IMR-90 (cell line): ENCODE measurements at regions not wholly inside any gene's neighbourhood (a gene's known extent, or its start where the extent isn't known, plus 50 kb on each side); places are given as distances from the start of the nearest gene placed in this dataset.

Experiments used
- ATAC-seq: fragments of 200-7000 bp; cut with Tn5 transposase; 2 replicates; pipeline ENCODE4 v1.9.1; 2020; ENCODE audit warnings: low read depth, mild to moderate bottlenecking, moderate library complexity
- BruUV-seq: library from RNA; stranded (reverse); fragments of 400-500 nt; replicated peaks from 2 replicates; lab custom pipeline; 2021; lab: Mats Ljungman, UMichigan
- CTCF ChIA-PET: fragments of 300-600 bp; formaldehyde crosslinking; extraction: SDS; loops from one replicate; lab custom pipeline; 2021; ENCODE audit warnings: antibody characterized with exemption; lab: Yijun Ruan, JAX
- POLR2A ChIA-PET: fragments of 300-600 bp; sonication (Branson Sonifier 250); formaldehyde crosslinking; loops from one replicate; lab custom pipeline; 2022; ENCODE audit warnings: antibody characterized with exemption; ENCODE audit not compliant: unreplicated experiment; lab: Charles Lee
- DNase-seq: peaks from one replicate; pipeline ENCODE4 v3.0.0; 2013
- H2AFZ ChIP-seq: replicated peaks from 2 replicates; pipeline ENCODE3; 2013; ENCODE audit warnings: low read length, mild to moderate bottlenecking; ENCODE audit not compliant: poor library complexity
- H2AK5ac ChIP-seq: 2 replicates; pipeline ENCODE4 v1.6.1; 2013; ENCODE audit warnings: low read depth, low read length, inconsistent platforms
- H2AK9ac ChIP-seq: replicated peaks from 2 replicates; pipeline ENCODE3; 2013; ENCODE audit warnings: mild to moderate bottlenecking, low read depth, low read length, moderate library complexity; ENCODE audit not compliant: poor library complexity
- H2BK120ac ChIP-seq: 2 replicates; pipeline ENCODE4 v1.6.1; 2013; ENCODE audit warnings: low read depth, low read length, inconsistent platforms
- H2BK15ac ChIP-seq: 3 replicates; pipeline ENCODE4 v1.6.1; 2013; ENCODE audit warnings: low read depth, low read length, inconsistent platforms
- H2BK20ac ChIP-seq: 2 replicates; pipeline ENCODE4 v1.6.1; 2013; ENCODE audit warnings: low read depth, mild to moderate bottlenecking, inconsistent platforms, low read length, moderate library complexity
- H2BK5ac ChIP-seq: 2 replicates; pipeline ENCODE4 v1.6.1; 2013; ENCODE audit warnings: mild to moderate bottlenecking, low read depth, low read length, inconsistent platforms; ENCODE audit not compliant: poor library complexity, severe bottlenecking
- H3K14ac ChIP-seq: replicated peaks from 2 replicates; pipeline ENCODE4 v1.6.1; 2013; ENCODE audit warnings: low read depth, low read length, inconsistent platforms
- H3K18ac ChIP-seq: 2 replicates; pipeline ENCODE4 v1.6.1; 2013; ENCODE audit warnings: low read depth, low read length, control low read depth
- H3K23ac ChIP-seq: 2 replicates; pipeline ENCODE4 v1.6.1; 2013; ENCODE audit warnings: low read depth, low read length, inconsistent platforms
- H3K27ac ChIP-seq: 2 replicates; pipeline ENCODE4 v1.5.1; 2013; ENCODE audit warnings: mild to moderate bottlenecking, control low read depth, low read length; ENCODE audit not compliant: insufficient read depth
- H3K27me3 ChIP-seq: 2 replicates; pipeline ENCODE4 v1.6.1; 2013; ENCODE audit warnings: low read length; ENCODE audit not compliant: control insufficient read depth, insufficient read depth
- H3K36me3 ChIP-seq: 2 replicates; pipeline ENCODE4 v1.6.1; 2013; ENCODE audit warnings: low read length, mixed read lengths; ENCODE audit not compliant: control insufficient read depth, insufficient read depth
- H3K4ac ChIP-seq: 2 replicates; pipeline ENCODE4 v1.6.1; 2013; ENCODE audit warnings: low read depth, low read length, inconsistent platforms
- H3K4me1 ChIP-seq: 2 replicates; pipeline ENCODE4 v1.6.1; 2013; ENCODE audit warnings: low read length, mixed read lengths; ENCODE audit not compliant: control insufficient read depth, insufficient read depth
- H3K4me2 ChIP-seq: 2 replicates; pipeline ENCODE4 v1.6.1; 2013; ENCODE audit warnings: low read depth, mild to moderate bottlenecking, control low read depth, low read length, moderate library complexity
- H3K4me3 ChIP-seq: 2 replicates; pipeline ENCODE4 v1.5.1; 2013; ENCODE audit warnings: low read depth, mild to moderate bottlenecking, control low read depth, low read length, moderate library complexity; ENCODE audit not compliant: insufficient read depth
- H3K56ac ChIP-seq: 2 replicates; pipeline ENCODE4 v1.6.1; 2013; ENCODE audit warnings: low read length, inconsistent platforms; ENCODE audit not compliant: insufficient read depth; ENCODE audit errors: extremely low read depth
- H3K79me1 ChIP-seq, 2 experiments: 2 replicates each; pipeline ENCODE4 v1.6.1; 2013; ENCODE audit warnings: low read length in 2 of 2, inconsistent platforms in 1 of 2, low read depth in 1 of 2
- H3K9ac ChIP-seq: 2 replicates; pipeline ENCODE4 v1.6.1; 2013; ENCODE audit warnings: low read depth, low read length, control low read depth
- H3K9me1 ChIP-seq: 2 replicates; pipeline ENCODE4 v1.6.1; 2013; ENCODE audit warnings: low read length, inconsistent platforms; ENCODE audit not compliant: insufficient read depth
- H3K9me3 ChIP-seq: 2 replicates; pipeline ENCODE4 v1.6.1; 2013; ENCODE audit warnings: low read length; ENCODE audit not compliant: control insufficient read depth, insufficient read depth
- H4K20me1 ChIP-seq: 2 replicates; pipeline ENCODE4 v1.6.1; 2013; ENCODE audit warnings: low read length, inconsistent platforms; ENCODE audit not compliant: insufficient read depth
- H4K5ac ChIP-seq: 2 replicates; pipeline ENCODE4 v1.6.1; 2013; ENCODE audit warnings: mild to moderate bottlenecking, low read depth, low read length, control low read depth
- H4K8ac ChIP-seq, 2 experiments: 2 replicates each; pipeline ENCODE4 v1.6.1; 2013; ENCODE audit warnings: low read depth in 2 of 2, low read length in 2 of 2, control low read depth in 1 of 2, inconsistent platforms in 1 of 2
- H4K91ac ChIP-seq: 2 replicates; pipeline ENCODE4 v1.6.1; 2013; ENCODE audit warnings: low read depth, low read length, inconsistent platforms; ENCODE audit not compliant: insufficient read depth
- MAFK ChIP-seq: IDR thresholded peaks from 2 replicates; pipeline ENCODE4 v1.6.1; 2012; ENCODE audit warnings: low read depth, low read length, improper control_type of control experiment
- WGBS, 2 experiments: methylation state at CpG; one replicate each; pipeline versions ENCODE4 v1.1.5 to v1.1.7; 2013; ENCODE audit warnings: missing lambda C conversion rate in 2 of 2; ENCODE audit not compliant: insufficient read length in 1 of 2; ENCODE audit errors: extremely low coverage in 2 of 2; 5-methylcytosine and 5-hydroxymethylcytosine counted together
- dilution Hi-C: fragments of 300-500 bp; cut with HindIII; formaldehyde crosslinking; loops from one replicate; pipeline ENCODE4 v1.14.3; 2018; ENCODE audit warnings: low sequenced_read_pairs; ENCODE audit not compliant: unreplicated experiment
- in situ Hi-C: fragments of 300-500 bp; cut with MboI; formaldehyde crosslinking; loops from 3 replicates; pipeline ENCODE4 v1.14.3; 2019; ENCODE audit warnings: low sequenced_read_pairs, inconsistent platforms, mixed read lengths
- intact Hi-C: fragments of 100-400 bp; cut with micrococcal nuclease; formaldehyde crosslinking; loops from 2 replicates; pipeline ENCODE4 v1.10.0; 2022

DNA sequence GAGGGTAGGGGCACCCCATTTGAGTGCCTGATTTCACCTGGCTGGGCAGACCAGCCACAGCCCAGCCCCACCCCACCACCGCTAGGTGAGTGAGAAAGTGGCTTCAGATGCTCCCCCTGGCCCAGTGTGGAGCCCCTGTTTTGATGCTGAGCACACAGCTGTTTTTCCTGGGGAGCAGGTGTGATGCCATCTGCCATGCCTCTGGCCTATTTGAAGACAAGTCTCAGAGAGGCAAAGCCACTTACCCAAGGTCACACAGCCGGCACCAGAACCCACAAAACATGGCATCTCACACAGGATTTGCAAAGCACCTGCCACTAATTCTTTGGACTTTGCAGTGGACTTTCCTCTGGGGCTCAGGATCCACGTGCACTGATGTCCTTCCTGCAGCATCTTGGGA is 131.3 kb downstream of the INHBB start:
- Histone ChIP-seq H2BK15ac (no peak overlapping the region), H3K4me3 (no peak overlapping the region), H2AK5ac (no peak overlapping the region), H3K27ac (no peak overlapping the region), H3K9me3 (peaks cover 3% of the 10 kb centered on the region), H4K20me1 (no peaks in the 10 kb centered on the region), H3K18ac (no peak overlapping the region), H3K9me1 (peaks cover 10% of the 10 kb centered on the region), H4K91ac (no peak overlapping the region), H2AFZ (no peak overlapping the region), H3K14ac (no peak overlapping the region), H3K56ac (no peak overlapping the region), H3K4me2 (no peak overlapping the region), H2BK5ac (no peak overlapping the region), H3K9ac (no peak overlapping the region), H3K23ac (no peak overlapping the region), H3K4ac (no peak overlapping the region), H2AK9ac (no peak overlapping the region), H2BK120ac (no peak overlapping the region), H3K4me1 (no peaks in the 10 kb centered on the region), H3K27me3 (peaks cover 16% of the 10 kb centered on the region), H3K79me1 (no peaks in the 10 kb centered on the region), H4K5ac (no peak overlapping the region), H3K36me3 (no peaks in the 10 kb centered on the region), H2BK20ac (no peak overlapping the region), H4K8ac (no peak overlapping the region)
- dilution Hi-C loops (no loop called here), intact Hi-C loops (no loop called here), in situ Hi-C loops (no loop called here)
- ChIA-PET CTCF (no interaction called here), POLR2A (no interaction called here)
- no TSS peak for BruUV-seq
- TF ChIP-seq MAFK, result no peak
- WGBS, 2 experiments, result 63% methylated on average over 2 of the region's 3 CpGs; no CpG with 5 or more reads in 1 of the 2 experiments
- no peak for DNase-seq
- ATAC-seq, result no peak
